Esophagus squamous epithelium (tissue), 5 donors: ENCODE measurements at regions not wholly inside any gene's neighbourhood (a gene's known extent, or its start where the extent isn't known, plus 50 kb on each side); places are given as distances from the start of the nearest gene placed in this dataset.

Experiments used
- DNase-seq: peaks from one replicate; lab custom pipeline; 2025; lab: John Stamatoyannopoulos, UW
- H3K27ac ChIP-seq, 4 donors: fragments of 200-600 bp; sonication (generic); one replicate each; pipeline ENCODE4 v1.5.1; 2016 to 2019; ENCODE audit warnings: mild to moderate bottlenecking in 1 of 4
- H3K27me3 ChIP-seq, 4 donors: fragments of 200-600 bp; sonication (generic); 1 replicate in 3 of 4; 2 replicates in 1 of 4; pipeline versions ENCODE4 v1.5.1 to v1.6.0; 2017 to 2021; ENCODE audit warnings: antibody characterized with exemption in 1 of 4
- H3K36me3 ChIP-seq, 3 donors: fragments of 200-600 bp; sonication (generic); one replicate each; pipeline ENCODE4 v1.5.1; 2016 to 2019
- H3K4me1 ChIP-seq, 3 donors: fragments of 200-600 bp; sonication (generic); one replicate each; pipeline ENCODE4 v1.5.1; 2017 to 2019
- H3K4me3 ChIP-seq, 4 donors: fragments of 200-600 bp; sonication (generic); 1 replicate in 3 of 4; 2 replicates in 1 of 4; pipeline ENCODE4 v1.5.1; 2016 to 2019; ENCODE audit warnings: mild to moderate bottlenecking in 2 of 4, moderate library complexity in 1 of 4
- H3K9me3 ChIP-seq, 3 donors: fragments of 200-600 bp; sonication (generic); one replicate each; pipeline ENCODE4 v1.5.1; 2016 to 2019
- CTCF ChIP-seq, 6 experiments: fragments of 450-650 bp in 4 of 6; fragments of 200-600 bp in 2 of 6; sonication (generic) in 2 of 6; IDR thresholded peaks; one replicate each; pipeline ENCODE4 v1.5.1; 2016 to 2019; ENCODE audit warnings: antibody characterized with exemption in 6 of 6, mild to moderate bottlenecking in 4 of 6, moderate library complexity in 4 of 6
- POLR2A ChIP-seq, 4 donors: fragments of 450-650 bp; IDR thresholded peaks; one replicate each; pipeline ENCODE4 v1.6.1; 2017; ENCODE audit warnings: antibody characterized with exemption in 4 of 4, mild to moderate bottlenecking in 4 of 4, moderate library complexity in 3 of 4
- WGBS, 2 donors: methylation state at CpG; one replicate each; pipeline ENCODE4 v1.1.5; 2018; 5-methylcytosine and 5-hydroxymethylcytosine counted together
- intact Hi-C: fragments of 100-400 bp; cut with DNase I; formaldehyde crosslinking; loops from one replicate; pipeline ENCODE4 v1.15.0; 2022
- donor health status: DM: yes; HTN: yes; CAD: no.

- H3K27ac ChIP-seq: no peak overlapping the region
- TF ChIP-seq POLR2A (IDR thresholded peaks at IDR 0.05): no peak
- TF ChIP-seq CTCF (IDR thresholded peaks at IDR 0.05): no peak
- H3K27me3 ChIP-seq: no peaks in the 10 kb centered on the region
- WGBS, 2 donors: 42 to 43% methylated on average over 1 of the region's 1 CpG
- H3K4me3 ChIP-seq: no peak overlapping the region
- DNase-seq: no peak
- peaks cover 0 to 4% (median 0%) of the 10 kb centered on the region in 3 donors for H3K9me3 ChIP-seq
- H3K36me3 ChIP-seq: no peaks in the 10 kb centered on the region
- H3K4me1 ChIP-seq: no peaks in the 10 kb centered on the region
- intact Hi-C loops: no loop called here
Measured at GRCh38 chr2:103496850-103497249, 735.0 kb downstream of the TMEM182 start.

- DNase-seq: no peak
- 58 to 63% methylated on average over 4 of the region's 4 CpGs for WGBS, 2 donors
- H3K36me3 ChIP-seq: no peaks in the 10 kb centered on the region
- peaks cover 0 to under 1% (median 0%) of the 10 kb centered on the region in 3 donors for H3K9me3 ChIP-seq
- H3K27ac ChIP-seq: no peak overlapping the region
- H3K4me1 ChIP-seq: no peaks in the 10 kb centered on the region
- H3K4me3 ChIP-seq: no peak overlapping the region
- H3K27me3 ChIP-seq: no peaks in the 10 kb centered on the region
- TF ChIP-seq POLR2A (IDR thresholded peaks at IDR 0.05): no peak
- TF ChIP-seq CTCF (IDR thresholded peaks at IDR 0.05): no peak
- intact Hi-C loops: no loop called here
Measured at GRCh38 chr2:103506812-103507211, 745.0 kb downstream of the TMEM182 start.

GRCh38 chr2:103512442-103512841, 750.6 kb downstream of the TMEM182 start:
- Histone ChIP-seq H3K4me3 (no peak overlapping the region), H3K27me3 (no peaks in the 10 kb centered on the region), H3K36me3 (no peaks in the 10 kb centered on the region), H3K27ac (no peak overlapping the region), H3K9me3 (peaks cover 0 to 11% (median 0%) of the 10 kb centered on the region in 3 donors), H3K4me1 (no peaks in the 10 kb centered on the region)
- no peak for DNase-seq
- intact Hi-C loops: no loop called here
- no peak for TF ChIP-seq POLR2A (IDR thresholded peaks at IDR 0.05)
- TF ChIP-seq CTCF (IDR thresholded peaks at IDR 0.05): no peak

GRCh38 chr2:103520547-103520946, 758.7 kb downstream of the TMEM182 start:
- Histone ChIP-seq H3K4me3 (no peak overlapping the region), H3K27me3 (no peaks in the 10 kb centered on the region), H3K9me3 (no peaks in the 10 kb centered on the region), H3K4me1 (no peaks in the 10 kb centered on the region), H3K36me3 (no peaks in the 10 kb centered on the region), H3K27ac (no peak overlapping the region)
- 69 to 75% methylated on average over 1 of the region's 1 CpG for WGBS, 2 donors
- TF ChIP-seq CTCF (IDR thresholded peaks at IDR 0.05): no peak
- TF ChIP-seq POLR2A (IDR thresholded peaks at IDR 0.05): no peak
- DNase-seq: no peak
- intact Hi-C loops: no loop called here

GRCh38 chr2:103525756-103526155, 763.9 kb downstream of the TMEM182 start:
- no peak for TF ChIP-seq POLR2A (IDR thresholded peaks at IDR 0.05)
- no peak for TF ChIP-seq CTCF (IDR thresholded peaks at IDR 0.05)
- DNase-seq: no peak
- intact Hi-C loops: no loop called here
- no peaks in the 10 kb centered on the region for H3K4me1 ChIP-seq
- peaks cover 0 to 9% (median 0%) of the 10 kb centered on the region in 3 donors for H3K9me3 ChIP-seq
- no peaks in the 10 kb centered on the region for H3K27me3 ChIP-seq
- H3K4me3 ChIP-seq: no peak overlapping the region
- no peak overlapping the region for H3K27ac ChIP-seq
- 35 to 50% methylated on average over 2 of the region's 2 CpGs for WGBS, 2 donors
- H3K36me3 ChIP-seq: no peaks in the 10 kb centered on the region
